NB4 (cell line): ENCODE measurements at regions not wholly inside any gene's neighbourhood (a gene's known extent, or its start where the extent isn't known, plus 50 kb on each side); places are given as distances from the start of the nearest gene placed in this dataset.

Experiments used
- CTCF ChIP-seq: IDR thresholded peaks from one replicate; pipeline ENCODE4 v1.5.1; 2012; ENCODE audit warnings: low read depth, low read length
- MAX ChIP-seq: IDR thresholded peaks from 2 replicates; pipeline ENCODE4 v1.6.1; 2011; ENCODE audit warnings: low read depth, low read length
- MYC ChIP-seq: IDR thresholded peaks from 2 replicates; pipeline ENCODE4 v1.6.1; 2011; ENCODE audit warnings: low read depth, low read length
- POLR2A ChIP-seq: IDR thresholded peaks from 2 replicates; pipeline ENCODE4 v1.6.1; 2011; ENCODE audit warnings: mild to moderate bottlenecking; ENCODE audit not compliant: insufficient read length; ENCODE audit errors: extremely low read depth

GRCh38 chr7:156353352-156353751 lies 287.2 kb upstream of the RNF32 start:
- TF ChIP-seq CTCF (no peak), POLR2A (no peak), MAX (no peak), MYC (no peak)
